OCI-LY3 (cell line): ENCODE measurements at regions not wholly inside any gene's neighbourhood (a gene's known extent, or its start where the extent isn't known, plus 50 kb on each side); places are given as distances from the start of the nearest gene placed in this dataset.

ENCODE experiments used
- EZH2phosphoT487 ChIP-seq: fragments of 200-600 bp; shearing (Covaris generic); IDR thresholded peaks from 2 replicates; pipeline ENCODE4 v1.6.1; 2018; ENCODE audit warnings: antibody characterized with exemption, mixed run types, low read depth
- TF ChIP-seq, protein P1 (sequence below): fragments of 200-600, 300-600 bp; sonication (generic); IDR thresholded peaks from 2 replicates; pipeline ENCODE4 v1.5.1; 2014; ENCODE audit warnings: antibody characterized with exemption, low read length, low read depth

DNA sequence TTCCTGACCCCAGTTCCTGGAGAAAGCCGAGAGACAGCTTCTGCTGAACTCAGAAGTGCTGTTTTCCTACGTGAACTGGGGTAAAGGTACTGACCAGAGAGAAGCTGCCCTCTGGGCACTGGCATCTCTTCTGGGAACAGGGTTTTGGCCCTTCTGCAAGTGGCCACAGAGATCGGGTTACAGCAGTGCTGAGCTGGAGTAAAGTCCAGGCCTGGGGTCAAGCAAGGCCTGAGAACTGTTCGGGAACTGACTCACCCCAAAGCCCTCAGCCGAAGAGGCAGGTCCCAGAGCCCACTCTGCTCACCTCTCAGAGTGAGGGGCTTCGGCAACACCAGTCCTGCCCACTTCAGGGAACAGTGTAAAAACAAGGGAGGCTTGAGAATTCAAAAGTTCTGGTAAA lies 177.2 kb upstream of the RUNX1 start:
- TF ChIP-seq EZH2phosphoT487 = no peak
- TF ChIP-seq, protein P1, sequence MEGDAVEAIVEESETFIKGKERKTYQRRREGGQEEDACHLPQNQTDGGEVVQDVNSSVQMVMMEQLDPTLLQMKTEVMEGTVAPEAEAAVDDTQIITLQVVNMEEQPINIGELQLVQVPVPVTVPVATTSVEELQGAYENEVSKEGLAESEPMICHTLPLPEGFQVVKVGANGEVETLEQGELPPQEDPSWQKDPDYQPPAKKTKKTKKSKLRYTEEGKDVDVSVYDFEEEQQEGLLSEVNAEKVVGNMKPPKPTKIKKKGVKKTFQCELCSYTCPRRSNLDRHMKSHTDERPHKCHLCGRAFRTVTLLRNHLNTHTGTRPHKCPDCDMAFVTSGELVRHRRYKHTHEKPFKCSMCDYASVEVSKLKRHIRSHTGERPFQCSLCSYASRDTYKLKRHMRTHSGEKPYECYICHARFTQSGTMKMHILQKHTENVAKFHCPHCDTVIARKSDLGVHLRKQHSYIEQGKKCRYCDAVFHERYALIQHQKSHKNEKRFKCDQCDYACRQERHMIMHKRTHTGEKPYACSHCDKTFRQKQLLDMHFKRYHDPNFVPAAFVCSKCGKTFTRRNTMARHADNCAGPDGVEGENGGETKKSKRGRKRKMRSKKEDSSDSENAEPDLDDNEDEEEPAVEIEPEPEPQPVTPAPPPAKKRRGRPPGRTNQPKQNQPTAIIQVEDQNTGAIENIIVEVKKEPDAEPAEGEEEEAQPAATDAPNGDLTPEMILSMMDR = no peak
